Activated naive CD8-positive, alpha-beta T cell treated with anti-CD3 and anti-CD28 coated beads, Interleukin-2, amount 10 ng/mL, durations not matched to agents 7 days and 5 days (primary cell): ENCODE measurements at regions not wholly inside any gene's neighbourhood (a gene's known extent, or its start where the extent isn't known, plus 50 kb on each side); places are given as distances from the start of the nearest gene placed in this dataset.
"Not testable (repeated sequence)": the region's sequence is repeated elsewhere in the genome, so short reads cannot be mapped to it uniquely, and the experiment has no call there.

Source experiments
- ATAC-seq: fragments of 150-1000 bp; cut with Tn5 transposase; one replicate; pipeline ENCODE4 v1.10.0; 2021; ENCODE audit warnings: low read depth, moderate library complexity
- POLR2A ChIA-PET: fragments of 350-600 bp; sonication (Branson Sonifier 250); formaldehyde crosslinking; loops from one replicate; lab custom pipeline; 2021; ENCODE audit warnings: antibody characterized with exemption; lab: Charles Lee
- DNase-seq: peaks from one replicate; pipeline ENCODE4 v3.0.0; 2021
- H3K27ac Mint-ChIP-seq: one replicate; pipeline ENCODE4 v1.8.0; 2022; ENCODE audit warnings: mild to moderate bottlenecking, mixed read lengths
- H3K27me3 Mint-ChIP-seq: one replicate; pipeline ENCODE4 v1.8.0; 2022; ENCODE audit warnings: mild to moderate bottlenecking, moderate library complexity, mixed read lengths
- H3K36me3 Mint-ChIP-seq: one replicate; pipeline ENCODE4 v1.8.0; 2021; ENCODE audit warnings: mild to moderate bottlenecking, mixed read lengths
- H3K4me1 Mint-ChIP-seq: one replicate; pipeline ENCODE4 v1.8.0; 2021; ENCODE audit warnings: mixed read lengths
- H3K4me3 Mint-ChIP-seq: one replicate; pipeline ENCODE4 v1.8.0; 2022; ENCODE audit warnings: mild to moderate bottlenecking, moderate library complexity, mixed read lengths
- H3K9me3 Mint-ChIP-seq: one replicate; pipeline ENCODE4 v1.8.0; 2021; ENCODE audit warnings: mixed read lengths

DNA sequence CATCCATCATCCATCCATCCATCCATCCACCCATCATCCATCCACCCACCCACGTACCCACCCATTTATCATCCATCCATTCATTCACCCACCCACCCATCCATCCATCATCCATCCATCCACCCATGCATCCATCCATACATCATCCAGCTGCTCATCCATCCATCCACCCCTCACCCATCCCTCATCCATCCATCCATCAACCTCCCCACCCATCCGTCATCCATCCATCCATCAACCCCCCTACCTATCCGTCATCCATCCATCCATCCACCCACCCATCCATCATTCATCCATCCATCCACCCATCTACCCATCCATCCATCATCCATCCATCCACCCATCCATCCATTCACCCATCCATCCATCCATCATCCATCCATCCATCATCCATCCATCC, 306.2 kb upstream of the SFSWAP start:
- Mint-ChIP-seq H3K27me3 (no peaks in the 10 kb centered on the region), H3K4me3 (no peak overlapping the region), H3K4me1 (no peaks in the 10 kb centered on the region), H3K36me3 (no peaks in the 10 kb centered on the region), H3K27ac (no peak overlapping the region), H3K9me3 (peaks cover 5% of the 10 kb centered on the region)
- POLR2A ChIA-PET, result no interaction called here
- DNase-seq (no peak), ATAC-seq (no peak)

DNA sequence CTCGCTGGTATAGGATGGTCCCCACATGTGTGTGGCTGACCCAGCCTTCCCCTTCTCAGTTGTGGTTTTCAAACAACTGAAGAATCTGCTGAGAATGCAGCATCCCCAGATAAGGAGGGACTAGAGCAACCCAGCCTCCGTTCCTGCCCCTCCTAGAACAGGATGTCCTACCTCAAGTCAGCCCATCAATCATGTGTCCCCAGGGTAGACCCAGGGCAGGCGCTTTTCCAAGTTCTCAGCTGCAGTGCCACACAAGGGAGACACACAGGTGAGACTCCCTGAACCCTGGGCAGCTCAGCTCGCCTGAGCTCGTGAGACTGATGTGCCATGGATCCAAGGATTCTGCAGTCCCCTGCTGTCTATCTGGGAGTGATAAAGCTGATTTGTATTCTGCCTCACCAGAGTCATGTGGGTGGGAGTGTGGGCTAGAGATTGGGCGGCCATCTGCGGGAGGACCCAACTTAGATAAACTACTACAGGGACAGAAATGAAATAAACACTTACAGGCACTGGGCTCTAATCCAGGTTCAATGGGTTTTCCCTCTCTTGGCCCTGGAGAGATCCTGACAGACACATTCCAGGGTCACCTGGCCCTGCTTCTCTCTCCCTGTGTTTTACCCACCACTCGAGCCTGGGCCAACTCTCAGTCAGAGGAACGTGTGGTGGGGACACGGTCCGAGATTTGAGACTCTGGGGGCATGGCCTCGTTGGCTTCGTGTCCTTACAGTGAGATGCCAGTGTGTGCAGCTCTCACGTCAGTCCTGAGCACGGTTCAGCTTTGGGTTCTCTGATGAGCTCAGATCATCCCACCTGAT, 303.5 kb upstream of the SFSWAP start:
- Mint-ChIP-seq H3K4me3 (no peak overlapping the region), H3K36me3 (no peaks in the 10 kb centered on the region), H3K27ac (no peak overlapping the region), H3K4me1 (no peaks in the 10 kb centered on the region), H3K9me3 (peaks cover 5% of the 10 kb centered on the region), H3K27me3 (no peaks in the 10 kb centered on the region)
- ATAC-seq (no peak), DNase-seq (no peak)
- POLR2A ChIA-PET, result no interaction called here

DNA sequence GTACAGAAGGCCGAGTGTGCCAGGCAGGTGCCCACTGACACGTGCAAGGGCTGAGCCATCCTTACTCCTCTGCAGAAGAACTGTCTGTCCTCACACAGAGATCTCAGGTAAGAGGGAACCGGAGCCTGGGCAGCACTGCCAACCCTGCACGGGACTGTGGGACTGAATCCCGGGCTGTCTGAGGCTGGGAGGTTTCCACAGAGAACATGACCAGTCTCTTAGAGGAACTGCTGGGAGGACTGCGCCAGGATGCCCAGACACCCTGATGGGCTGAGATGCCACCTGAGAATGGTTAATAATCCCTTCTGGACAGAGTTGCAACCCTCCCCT, 302.9 kb upstream of the SFSWAP start:
- ATAC-seq (no peak), DNase-seq (no peak)
- Mint-ChIP-seq H3K27me3 (no peaks in the 10 kb centered on the region), H3K27ac (no peak overlapping the region), H3K4me1 (no peaks in the 10 kb centered on the region), H3K9me3 (peaks cover 5% of the 10 kb centered on the region), H3K36me3 (no peaks in the 10 kb centered on the region), H3K4me3 (no peak overlapping the region)
- POLR2A ChIA-PET, result no interaction called here

DNA sequence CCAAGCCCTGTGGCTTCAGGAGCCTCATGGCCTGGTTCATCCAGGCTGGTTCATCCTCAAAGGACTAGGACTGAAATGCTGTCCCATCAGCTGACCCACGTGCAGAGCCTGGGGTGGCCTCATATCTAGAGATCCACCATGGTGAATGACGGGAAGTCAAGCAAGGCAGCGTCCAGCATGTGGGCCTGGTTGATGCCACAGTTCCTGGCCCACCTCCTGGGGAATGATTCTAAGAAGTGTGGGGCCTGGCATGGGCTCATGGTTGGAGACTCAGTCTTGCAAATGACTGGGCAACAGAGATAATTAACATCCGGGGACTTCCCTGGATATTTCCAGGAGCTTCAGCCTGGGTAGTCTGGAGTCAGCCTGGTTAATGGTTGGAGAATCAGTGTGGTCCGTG, 302.4 kb upstream of the SFSWAP start:
- Mint-ChIP-seq H3K4me3 (no peak overlapping the region), H3K9me3 (peaks cover 5% of the 10 kb centered on the region), H3K27me3 (no peaks in the 10 kb centered on the region), H3K36me3 (no peaks in the 10 kb centered on the region), H3K4me1 (no peaks in the 10 kb centered on the region), H3K27ac (no peak overlapping the region)
- DNase-seq (no peak), ATAC-seq (no peak)
- POLR2A ChIA-PET, result no interaction called here

DNA sequence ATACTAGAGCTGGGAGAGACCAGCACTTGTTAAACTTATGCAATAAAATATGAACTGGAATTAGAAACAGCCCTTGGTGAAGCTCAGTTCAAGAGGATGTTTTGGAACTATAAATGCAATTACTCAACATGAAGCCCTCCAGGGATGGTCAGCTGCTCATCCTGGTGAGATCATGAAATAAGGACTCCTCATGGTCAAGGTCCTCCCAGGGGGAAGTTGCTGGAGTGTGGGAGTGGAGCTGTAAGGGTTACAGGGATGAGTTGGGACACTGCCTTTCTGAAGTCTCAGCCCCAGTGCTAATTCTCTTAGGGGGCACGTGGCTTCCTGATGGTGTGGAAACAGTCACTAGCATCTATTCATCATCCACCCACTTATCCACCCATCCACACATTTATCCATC, 301.7 kb upstream of the SFSWAP start:
- DNase-seq (no peak), ATAC-seq (no peak)
- Mint-ChIP-seq H3K27ac (no peak overlapping the region), H3K9me3 (peaks cover 5% of the 10 kb centered on the region), H3K4me3 (no peak overlapping the region), H3K27me3 (no peaks in the 10 kb centered on the region), H3K4me1 (no peaks in the 10 kb centered on the region), H3K36me3 (no peaks in the 10 kb centered on the region)
- POLR2A ChIA-PET, result no interaction called here

DNA sequence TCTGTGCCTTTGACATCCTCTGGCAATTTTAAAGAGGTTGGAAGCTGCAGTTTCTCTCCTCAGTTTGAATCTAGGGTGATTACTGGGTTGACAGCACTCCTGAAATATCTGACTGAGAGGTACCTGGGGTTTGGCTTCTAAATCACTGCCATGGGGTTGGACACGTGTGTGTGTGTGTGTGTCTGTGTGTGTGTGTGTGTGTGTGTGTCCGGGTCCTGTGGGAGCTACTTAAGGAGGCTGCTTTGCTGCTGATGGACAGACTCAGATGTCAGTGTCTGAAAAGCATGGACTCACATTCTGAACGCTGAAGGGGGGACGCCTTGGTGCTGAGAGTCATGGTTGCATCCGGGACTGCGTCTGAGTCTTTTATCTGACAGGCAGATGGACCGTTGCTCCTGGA, 299.1 kb upstream of the SFSWAP start:
- DNase-seq, H3K27me3 Mint-ChIP-seq, H3K36me3 Mint-ChIP-seq, H3K27ac Mint-ChIP-seq, H3K4me1 Mint-ChIP-seq, ATAC-seq, POLR2A ChIA-PET, H3K9me3 Mint-ChIP-seq, H3K4me3 Mint-ChIP-seq: not testable (repeated sequence)

DNA sequence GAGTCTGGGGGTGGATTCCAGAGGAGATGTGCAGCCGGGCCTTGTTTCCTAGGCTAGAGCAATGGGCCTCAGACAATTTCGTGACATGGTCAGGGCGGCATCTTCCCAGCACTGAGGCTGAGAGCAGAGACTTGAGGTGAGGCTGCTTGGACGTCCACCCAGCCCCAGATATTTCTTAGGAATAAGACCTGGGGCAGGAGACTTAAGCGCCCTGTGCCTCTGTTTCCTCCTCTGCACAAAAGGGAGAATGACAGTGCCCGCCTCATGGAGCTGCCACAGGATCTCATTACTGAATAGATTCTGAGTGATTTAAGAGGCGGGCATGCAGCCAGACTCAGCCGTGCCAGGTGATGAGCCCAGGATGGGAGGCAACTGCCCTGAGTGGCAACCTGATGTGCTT, 297.9 kb upstream of the SFSWAP start:
- Mint-ChIP-seq H3K9me3 (no peaks in the 10 kb centered on the region), H3K4me1 (no peaks in the 10 kb centered on the region), H3K27me3 (no peaks in the 10 kb centered on the region), H3K27ac (no peak overlapping the region), H3K4me3 (no peak overlapping the region), H3K36me3 (no peaks in the 10 kb centered on the region)
- ATAC-seq, result no peak
- POLR2A ChIA-PET, result no interaction called here
- DNase-seq, result no peak

DNA sequence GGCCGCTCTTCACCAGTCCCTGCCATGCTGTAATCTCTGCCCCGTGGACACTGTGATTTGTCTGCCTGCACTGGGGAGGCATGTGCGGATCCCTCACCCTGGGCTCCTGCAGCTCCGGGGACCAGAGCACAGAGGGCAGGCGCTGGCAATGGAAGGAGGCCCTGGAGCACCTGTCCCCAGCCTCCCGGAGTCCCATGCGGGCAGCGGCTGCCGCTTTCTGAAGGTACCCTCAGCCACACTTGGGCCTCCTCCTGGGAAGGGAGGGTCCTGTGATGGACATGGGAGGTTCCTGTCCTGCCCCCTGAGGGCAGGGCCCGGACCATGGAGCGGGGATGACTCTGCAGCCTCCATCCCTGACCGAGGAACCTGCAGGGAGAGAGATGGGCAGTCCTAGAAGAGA, 297.4 kb upstream of the SFSWAP start:
- POLR2A ChIA-PET, result no interaction called here
- Mint-ChIP-seq H3K36me3 (no peaks in the 10 kb centered on the region), H3K4me3 (no peak overlapping the region), H3K27ac (no peak overlapping the region), H3K4me1 (no peaks in the 10 kb centered on the region), H3K27me3 (no peaks in the 10 kb centered on the region), H3K9me3 (no peaks in the 10 kb centered on the region)
- no peak for DNase-seq
- no peak for ATAC-seq

DNA sequence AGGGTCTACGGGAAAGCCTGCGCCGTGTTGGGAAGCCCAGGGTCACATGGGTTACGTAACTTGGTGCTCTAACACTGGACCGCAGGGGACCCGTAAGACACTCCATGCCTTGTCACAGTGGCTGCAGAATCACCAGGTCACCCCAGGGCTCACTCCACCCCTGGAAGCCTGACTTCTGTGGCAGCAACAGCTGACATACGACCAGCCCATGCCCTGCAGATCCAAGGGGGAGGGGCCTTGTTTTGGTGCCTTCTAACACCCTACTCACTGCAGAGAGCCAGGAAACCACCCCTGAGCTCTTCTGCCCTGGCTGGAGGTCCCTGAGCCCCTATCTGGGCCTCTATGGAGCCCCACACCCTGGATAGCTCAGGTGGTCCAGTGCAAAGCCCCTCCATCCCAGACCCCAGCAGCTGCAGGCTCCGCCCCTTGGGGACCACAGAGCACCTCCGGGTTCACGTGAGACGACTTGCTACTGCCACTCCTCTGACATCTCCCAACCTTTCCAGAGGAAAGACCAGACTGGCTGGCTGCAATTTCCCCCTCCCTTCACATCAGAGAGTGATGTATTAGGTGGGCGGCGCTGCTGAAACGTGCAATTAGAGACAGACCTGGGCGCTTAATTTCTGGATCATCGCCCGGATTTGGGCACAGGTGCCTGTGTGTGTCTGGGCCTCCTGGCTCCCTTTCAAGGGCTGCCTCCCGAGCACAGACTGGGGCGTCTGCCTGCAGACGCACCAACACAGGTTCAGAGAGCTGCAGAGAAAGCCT, 296.6 kb upstream of the SFSWAP start:
- H3K27ac Mint-ChIP-seq, H3K27me3 Mint-ChIP-seq, H3K36me3 Mint-ChIP-seq, POLR2A ChIA-PET, H3K9me3 Mint-ChIP-seq, ATAC-seq, H3K4me3 Mint-ChIP-seq, H3K4me1 Mint-ChIP-seq, DNase-seq: not testable (repeated sequence)

DNA sequence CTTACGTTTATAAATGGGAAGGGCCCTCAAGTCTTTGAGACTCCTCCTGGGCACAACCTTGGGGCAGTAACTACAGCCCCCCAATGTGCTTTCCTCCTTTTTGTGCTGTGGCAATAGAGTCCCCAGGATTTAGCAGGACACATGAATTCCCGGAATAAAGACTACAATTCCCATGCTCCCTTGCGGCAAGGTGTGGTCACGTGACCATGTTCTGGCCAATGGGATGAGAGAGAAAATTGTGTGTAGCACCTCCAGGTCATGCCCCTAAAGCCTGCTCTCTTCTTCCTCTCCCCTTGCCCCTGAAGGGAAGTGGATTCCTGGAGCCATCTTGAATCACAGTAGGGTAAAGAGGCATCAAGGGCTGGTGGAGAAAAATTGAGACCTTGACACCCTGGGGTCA, 295.1 kb upstream of the SFSWAP start:
- Mint-ChIP-seq H3K27ac (no peak overlapping the region), H3K27me3 (no peaks in the 10 kb centered on the region), H3K4me3 (no peak overlapping the region), H3K9me3 (no peaks in the 10 kb centered on the region), H3K36me3 (no peaks in the 10 kb centered on the region), H3K4me1 (no peaks in the 10 kb centered on the region)
- ATAC-seq, result no peak
- POLR2A ChIA-PET, result no interaction called here
- no peak for DNase-seq

DNA sequence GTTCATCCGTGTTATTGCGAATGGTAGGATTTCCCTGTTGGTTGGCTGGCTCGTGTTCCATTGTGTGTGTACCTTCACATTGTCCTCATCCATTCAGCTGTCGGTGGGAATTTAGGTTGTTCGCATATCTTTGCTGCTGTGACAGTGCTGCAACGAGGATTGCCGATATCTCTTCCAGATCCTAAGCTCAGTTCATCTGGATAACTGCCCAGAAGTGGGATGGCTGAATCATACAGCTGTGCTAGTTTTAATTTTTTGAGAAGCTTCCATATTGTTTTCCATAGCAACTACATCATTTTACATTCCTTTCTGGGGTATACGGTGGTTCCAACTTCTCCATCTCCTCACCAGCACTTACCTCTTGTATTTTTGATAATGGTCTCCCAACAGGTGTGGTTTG, 292.8 kb upstream of the SFSWAP start:
- Mint-ChIP-seq H3K4me1 (no peaks in the 10 kb centered on the region), H3K36me3 (no peaks in the 10 kb centered on the region), H3K9me3 (no peaks in the 10 kb centered on the region), H3K27me3 (no peaks in the 10 kb centered on the region), H3K4me3 (no peak overlapping the region), H3K27ac (no peak overlapping the region)
- POLR2A ChIA-PET, result no interaction called here
- ATAC-seq, result no peak
- DNase-seq, result no peak

DNA sequence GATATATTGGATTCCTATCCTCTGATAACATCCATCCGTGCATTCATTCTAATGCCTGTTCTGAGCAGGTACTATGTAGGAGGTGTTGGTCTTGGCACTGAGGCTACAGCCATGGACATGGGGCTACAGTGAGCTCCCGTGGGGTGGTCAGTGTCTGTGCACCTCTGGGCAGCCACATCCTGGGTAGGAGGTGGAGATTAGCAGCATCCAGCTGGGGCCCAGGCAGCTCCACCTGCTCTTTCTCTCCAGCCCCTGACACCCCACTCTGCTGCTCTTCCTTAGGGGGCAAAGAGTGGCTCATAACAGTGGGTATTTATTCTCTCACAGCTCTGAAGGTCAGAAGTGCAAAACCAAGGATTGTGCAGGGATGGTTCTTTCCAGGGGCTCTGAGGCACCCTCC, 292.0 kb upstream of the SFSWAP start:
- ATAC-seq (no peak), DNase-seq (no peak)
- Mint-ChIP-seq H3K9me3 (peaks cover under 1% of the 10 kb centered on the region), H3K36me3 (no peaks in the 10 kb centered on the region), H3K27me3 (peaks cover under 1% of the 10 kb centered on the region), H3K4me1 (no peaks in the 10 kb centered on the region), H3K27ac (no peak overlapping the region), H3K4me3 (no peak overlapping the region)
- POLR2A ChIA-PET, result no interaction called here

DNA sequence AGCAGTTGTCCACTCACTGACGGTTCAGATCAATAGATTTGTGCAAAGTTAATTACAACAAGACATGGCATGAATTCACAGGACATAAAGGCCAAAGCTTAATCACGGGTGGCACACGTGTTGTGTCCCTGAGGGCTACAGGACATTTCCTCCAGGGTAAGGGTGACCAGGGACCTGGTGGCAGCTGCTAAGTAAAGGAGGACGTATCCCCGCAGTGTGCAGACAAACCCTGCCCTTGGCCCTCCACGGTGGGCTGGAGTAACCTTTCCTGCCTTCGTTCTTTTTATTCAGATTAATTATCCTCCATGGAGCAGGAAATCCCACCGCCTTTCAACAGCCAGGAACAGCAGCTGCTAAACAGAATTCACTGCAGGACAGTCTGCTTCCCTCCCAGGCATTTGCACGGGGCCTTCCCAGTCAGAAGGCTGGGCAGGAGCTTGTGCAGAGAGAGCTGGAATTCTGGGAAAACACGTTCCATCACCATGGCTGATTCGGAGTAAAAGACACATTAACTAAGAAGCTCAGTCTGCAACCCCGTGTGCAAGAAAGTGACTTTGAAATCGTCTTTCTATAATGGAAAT, 289.9 kb upstream of the SFSWAP start:
- Mint-ChIP-seq H3K4me1 (no peaks in the 10 kb centered on the region), H3K27ac (no peak overlapping the region), H3K36me3 (no peaks in the 10 kb centered on the region), H3K9me3 (peaks cover 10% of the 10 kb centered on the region), H3K27me3 (peaks cover 9% of the 10 kb centered on the region), H3K4me3 (no peak overlapping the region)
- POLR2A ChIA-PET, result no interaction called here
- no peak for DNase-seq
- ATAC-seq, result no peak
